ENCODE measurements at regions not wholly inside any gene's neighbourhood (a gene's known extent, or its start where the extent isn't known, plus 50 kb on each side); places are given as distances from the start of the nearest gene placed in this dataset.

GRCh38 chr13:40017662-40018262 lies 362.3 kb downstream of the COG6 start:
- DNase-seq (ENCODE audit: insufficient read length, low spot score) (no peak), FAIRE-seq (no peak)
- TF ChIP-seq, protein P1, sequence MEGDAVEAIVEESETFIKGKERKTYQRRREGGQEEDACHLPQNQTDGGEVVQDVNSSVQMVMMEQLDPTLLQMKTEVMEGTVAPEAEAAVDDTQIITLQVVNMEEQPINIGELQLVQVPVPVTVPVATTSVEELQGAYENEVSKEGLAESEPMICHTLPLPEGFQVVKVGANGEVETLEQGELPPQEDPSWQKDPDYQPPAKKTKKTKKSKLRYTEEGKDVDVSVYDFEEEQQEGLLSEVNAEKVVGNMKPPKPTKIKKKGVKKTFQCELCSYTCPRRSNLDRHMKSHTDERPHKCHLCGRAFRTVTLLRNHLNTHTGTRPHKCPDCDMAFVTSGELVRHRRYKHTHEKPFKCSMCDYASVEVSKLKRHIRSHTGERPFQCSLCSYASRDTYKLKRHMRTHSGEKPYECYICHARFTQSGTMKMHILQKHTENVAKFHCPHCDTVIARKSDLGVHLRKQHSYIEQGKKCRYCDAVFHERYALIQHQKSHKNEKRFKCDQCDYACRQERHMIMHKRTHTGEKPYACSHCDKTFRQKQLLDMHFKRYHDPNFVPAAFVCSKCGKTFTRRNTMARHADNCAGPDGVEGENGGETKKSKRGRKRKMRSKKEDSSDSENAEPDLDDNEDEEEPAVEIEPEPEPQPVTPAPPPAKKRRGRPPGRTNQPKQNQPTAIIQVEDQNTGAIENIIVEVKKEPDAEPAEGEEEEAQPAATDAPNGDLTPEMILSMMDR (IDR thresholded peaks at IDR 0.05; ENCODE audit: insufficient read depth, missing control alignments) = no peak

DNA sequence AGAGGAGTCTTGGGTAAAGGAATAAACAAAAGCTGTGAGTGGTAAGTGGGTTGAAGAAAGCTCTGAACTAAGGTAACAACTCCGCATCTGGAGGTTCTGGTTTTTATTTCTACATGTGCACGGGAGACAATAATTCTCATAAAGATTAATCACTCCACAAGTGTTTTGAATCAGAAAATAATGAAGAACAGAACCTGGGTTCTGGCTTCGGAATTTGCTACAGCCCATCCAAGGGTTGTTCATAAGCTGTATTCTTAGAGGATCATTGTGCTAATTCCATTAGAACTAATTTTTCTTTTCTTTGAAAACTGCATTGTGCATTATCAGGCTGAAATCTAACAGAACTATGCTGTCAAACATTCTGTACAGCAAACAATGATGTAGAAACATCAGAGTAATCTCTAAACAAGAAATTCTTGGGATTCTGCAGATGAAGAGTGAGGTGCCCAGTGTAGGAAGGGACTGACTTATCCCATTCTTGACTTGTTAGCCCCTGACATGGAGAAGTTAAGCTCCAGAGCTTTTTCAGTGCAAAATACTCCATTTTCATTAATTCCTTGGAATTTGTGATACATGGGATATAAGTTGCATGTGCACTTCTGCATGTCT lies 368.2 kb downstream of the COG6 start:
- DNase-seq (ENCODE audit: insufficient read length, low spot score) = no peak
- TF ChIP-seq, protein P1 (IDR thresholded peaks at IDR 0.05; ENCODE audit: insufficient read depth, missing control alignments) = no peak
- no peak for FAIRE-seq

GRCh38 chr13:40024204-40024966 lies 368.9 kb downstream of the COG6 start:
- no peak for DNase-seq (ENCODE audit: insufficient read length, low spot score)
- TF ChIP-seq, protein P1 (IDR thresholded peaks at IDR 0.05; ENCODE audit: insufficient read depth, missing control alignments) = no peak
- no peak for FAIRE-seq

DNA sequence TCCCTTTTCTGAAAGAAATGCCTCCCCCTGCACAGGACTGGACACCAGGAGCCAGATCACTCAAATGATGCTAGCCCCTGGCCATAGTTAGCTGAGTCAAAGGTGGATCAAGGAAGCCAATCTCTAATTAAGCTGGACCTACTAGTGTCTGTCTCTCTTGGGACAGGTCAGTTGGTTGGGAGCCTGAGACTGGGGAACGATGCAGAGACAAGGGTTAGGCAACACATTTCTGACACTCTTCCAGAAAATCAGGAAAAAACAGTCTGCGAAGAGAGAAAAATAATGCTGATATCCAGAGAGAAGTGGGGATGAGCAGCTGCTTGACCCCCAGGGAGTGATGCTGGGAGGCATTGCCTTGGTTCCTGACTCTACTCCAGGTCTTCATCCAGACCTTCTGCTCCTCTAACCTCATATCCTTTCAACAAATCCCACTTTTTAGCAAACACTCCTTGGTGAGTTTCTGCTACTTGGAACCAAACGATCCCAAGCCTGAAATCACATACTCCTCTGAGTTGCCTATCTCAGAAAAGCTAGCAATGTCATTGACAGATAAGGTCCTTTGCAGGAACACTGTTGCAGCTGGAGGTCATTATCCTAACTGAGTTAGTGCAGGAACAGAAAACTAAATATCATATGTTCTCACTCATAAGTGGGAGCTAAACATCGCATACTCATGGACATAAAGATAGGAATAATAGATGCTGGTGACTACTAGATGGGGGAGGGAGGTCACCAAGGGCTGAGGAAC lies 369.7 kb downstream of the COG6 start:
- DNase-seq (ENCODE audit: insufficient read length, low spot score) (no peak), FAIRE-seq (no peak)
- TF ChIP-seq, protein P1 (IDR thresholded peaks at IDR 0.05; ENCODE audit: insufficient read depth, missing control alignments) = no peak

DNA sequence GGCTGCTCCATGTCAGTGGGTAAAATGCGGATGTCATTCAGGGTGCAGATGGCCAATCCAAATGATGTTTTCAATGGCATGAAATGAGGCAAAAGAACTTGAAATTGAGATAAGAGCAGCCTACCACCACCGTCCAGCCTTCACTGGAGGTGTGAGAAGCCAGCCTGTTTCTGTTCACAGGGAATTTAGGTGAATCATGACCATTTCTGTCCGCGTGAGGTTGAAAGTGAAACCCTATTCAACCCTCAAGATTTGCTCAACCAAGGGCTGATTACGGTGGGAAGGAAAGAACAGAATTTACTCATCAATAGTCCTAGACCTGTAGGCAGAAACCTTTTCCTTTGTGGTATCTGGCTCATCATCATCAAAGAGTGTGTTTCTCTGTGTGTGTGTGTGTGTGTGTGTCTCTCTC lies 370.7 kb downstream of the COG6 start:
- DNase-seq (ENCODE audit: insufficient read length, low spot score) (no peak), FAIRE-seq (no peak)
- TF ChIP-seq, protein P1 (IDR thresholded peaks at IDR 0.05; ENCODE audit: insufficient read depth, missing control alignments) = no peak

- TF ChIP-seq, protein P1 (IDR thresholded peaks at IDR 0.05; ENCODE audit: insufficient read depth, missing control alignments) = no peak
- FAIRE-seq = no peak
- no peak for DNase-seq (ENCODE audit: insufficient read length, low spot score)
These were observed 371.3 kb downstream of the COG6 start for GRCh38 chr13:40026741-40027140.

Measured in D721Med (cell line).